ENCODE measurements at regions not wholly inside any gene's neighbourhood (a gene's known extent, or its start where the extent isn't known, plus 50 kb on each side); places are given as distances from the start of the nearest gene placed in this dataset.

DNA sequence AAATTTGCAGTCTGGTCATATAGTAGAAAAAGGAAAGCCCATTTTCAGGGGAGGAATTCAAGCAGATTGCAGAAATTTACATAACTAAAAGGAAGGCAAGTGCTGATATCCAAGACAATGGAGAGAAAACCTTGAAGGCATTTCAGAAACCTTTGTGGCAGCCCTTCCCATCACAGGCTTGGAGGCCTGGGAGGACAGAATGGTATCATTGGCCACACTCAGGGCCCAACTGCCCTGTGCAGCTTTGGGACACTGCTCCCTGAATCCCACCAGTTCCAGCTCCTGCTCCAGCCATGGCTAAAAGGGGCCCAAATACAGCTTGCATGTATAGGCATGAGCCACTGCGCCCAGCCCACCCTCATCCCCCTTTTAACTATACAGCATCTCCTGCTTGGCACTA, 81.1 kb upstream of the NYAP2 start:
- DNase-seq (ENCODE audit: low spot score): no peak
- peaks cover 3% of the 10 kb centered on the region for H3K27me3 Mint-ChIP-seq (ENCODE audit: insufficient read depth, low read depth)
- no peaks in the 10 kb centered on the region for H3K36me3 Mint-ChIP-seq

DNA sequence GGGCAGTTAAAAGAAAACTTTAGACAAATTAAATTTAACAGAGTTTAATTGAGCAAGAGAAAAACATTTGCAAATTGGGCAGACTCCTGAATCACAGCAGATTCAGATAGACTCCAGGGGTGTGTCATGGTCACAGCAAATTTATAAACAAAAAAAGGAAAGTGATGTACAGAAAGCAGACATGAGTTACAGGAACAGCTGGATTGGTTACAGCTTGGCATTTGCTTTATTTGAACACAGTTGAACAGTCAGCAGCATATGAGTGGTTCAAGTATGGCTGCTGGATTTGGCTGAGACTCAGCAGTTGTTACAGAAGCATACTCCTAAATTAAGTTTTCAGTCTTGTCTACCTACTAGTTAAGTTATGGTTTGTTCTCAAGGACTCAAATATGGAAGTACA, 82.3 kb upstream of the NYAP2 start:
- peaks cover 15% of the 10 kb centered on the region for H3K9me3 Mint-ChIP-seq
- H3K27me3 Mint-ChIP-seq (ENCODE audit: insufficient read depth, low read depth): peaks cover 3% of the 10 kb centered on the region
- no peaks in the 10 kb centered on the region for H3K9me3 ChIP-seq (ENCODE audit: low read depth)
- TF ChIP-seq EZH2phosphoT487 (IDR thresholded peaks at IDR 0.05) (no peak), EZH2 (IDR thresholded peaks at IDR 0.05) (no peak)
- TF ChIP-seq, protein P1, sequence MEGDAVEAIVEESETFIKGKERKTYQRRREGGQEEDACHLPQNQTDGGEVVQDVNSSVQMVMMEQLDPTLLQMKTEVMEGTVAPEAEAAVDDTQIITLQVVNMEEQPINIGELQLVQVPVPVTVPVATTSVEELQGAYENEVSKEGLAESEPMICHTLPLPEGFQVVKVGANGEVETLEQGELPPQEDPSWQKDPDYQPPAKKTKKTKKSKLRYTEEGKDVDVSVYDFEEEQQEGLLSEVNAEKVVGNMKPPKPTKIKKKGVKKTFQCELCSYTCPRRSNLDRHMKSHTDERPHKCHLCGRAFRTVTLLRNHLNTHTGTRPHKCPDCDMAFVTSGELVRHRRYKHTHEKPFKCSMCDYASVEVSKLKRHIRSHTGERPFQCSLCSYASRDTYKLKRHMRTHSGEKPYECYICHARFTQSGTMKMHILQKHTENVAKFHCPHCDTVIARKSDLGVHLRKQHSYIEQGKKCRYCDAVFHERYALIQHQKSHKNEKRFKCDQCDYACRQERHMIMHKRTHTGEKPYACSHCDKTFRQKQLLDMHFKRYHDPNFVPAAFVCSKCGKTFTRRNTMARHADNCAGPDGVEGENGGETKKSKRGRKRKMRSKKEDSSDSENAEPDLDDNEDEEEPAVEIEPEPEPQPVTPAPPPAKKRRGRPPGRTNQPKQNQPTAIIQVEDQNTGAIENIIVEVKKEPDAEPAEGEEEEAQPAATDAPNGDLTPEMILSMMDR (IDR thresholded peaks at IDR 0.05): no peak
- no peak overlapping the region for H2AFZ ChIP-seq (replicated peaks)
- no peak overlapping the region for H3K4me2 ChIP-seq
- H3K27ac ChIP-seq: no peak overlapping the region
- no peak overlapping the region for H3K4me3 Mint-ChIP-seq
- H3K79me2 ChIP-seq (ENCODE audit: low read depth): no peaks in the 10 kb centered on the region
- no peaks in the 10 kb centered on the region for H3K36me3 Mint-ChIP-seq
- no peaks in the 10 kb centered on the region for H3K4me1 ChIP-seq
- H3K4me1 Mint-ChIP-seq: no peaks in the 10 kb centered on the region
- no peak overlapping the region for H3K4me3 ChIP-seq
- H3K27me3 ChIP-seq: no peaks in the 10 kb centered on the region
- H3K36me3 ChIP-seq: no peaks in the 10 kb centered on the region
- no peaks in the 10 kb centered on the region for H4K20me1 ChIP-seq (ENCODE audit: low read depth)
- no peak for DNase-seq (ENCODE audit: low spot score)
- no peak overlapping the region for H3K27ac Mint-ChIP-seq
- H3K9ac ChIP-seq: no peak overlapping the region
- no peaks in the 10 kb centered on the region for H3F3A ChIP-seq (ENCODE audit: low read depth)

More for the DNA sequence above, 81.1 kb upstream of the NYAP2 start:
- Mint-ChIP-seq H3K4me1 (no peaks in the 10 kb centered on the region), H3K27ac (no peak overlapping the region), H3K9me3 (peaks cover 15% of the 10 kb centered on the region), H3K4me3 (no peak overlapping the region)
- no peak overlapping the region for H3K9ac ChIP-seq
- TF ChIP-seq EZH2phosphoT487 (IDR thresholded peaks at IDR 0.05): no peak
- TF ChIP-seq EZH2 (IDR thresholded peaks at IDR 0.05): no peak
- TF ChIP-seq, protein P1 (IDR thresholded peaks at IDR 0.05): no peak
- H3K36me3 ChIP-seq: no peaks in the 10 kb centered on the region
- no peak overlapping the region for H2AFZ ChIP-seq (replicated peaks)
- H4K20me1 ChIP-seq (ENCODE audit: low read depth): no peaks in the 10 kb centered on the region
- H3K27ac ChIP-seq: no peak overlapping the region
- H3K4me2 ChIP-seq: no peak overlapping the region
- H3K27me3 ChIP-seq: no peaks in the 10 kb centered on the region
- H3K79me2 ChIP-seq (ENCODE audit: low read depth): no peaks in the 10 kb centered on the region
- H3F3A ChIP-seq (ENCODE audit: low read depth): no peaks in the 10 kb centered on the region
- H3K4me1 ChIP-seq: no peaks in the 10 kb centered on the region
- H3K9me3 ChIP-seq (ENCODE audit: low read depth): no peaks in the 10 kb centered on the region
- H3K4me3 ChIP-seq: no peak overlapping the region

DNA sequence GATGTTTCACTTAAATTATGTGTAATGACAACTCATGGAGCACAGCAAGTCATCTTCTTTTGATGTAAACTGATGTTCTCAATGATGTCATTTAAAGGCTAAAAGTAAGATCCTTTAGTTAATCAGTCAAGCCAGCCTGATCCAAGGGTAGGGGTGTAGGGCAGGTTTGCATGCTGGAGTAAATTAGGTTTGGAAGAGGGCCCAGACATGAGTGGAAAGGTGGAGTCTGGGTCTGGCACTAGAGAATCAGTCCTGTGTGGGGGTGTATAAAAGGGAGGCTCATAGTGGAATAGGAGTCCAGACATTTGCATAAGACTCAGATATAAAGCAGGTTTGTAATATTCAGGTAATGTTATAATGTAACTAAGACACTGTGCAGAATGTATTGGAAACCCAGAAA, 88.8 kb upstream of the NYAP2 start:
- no peaks in the 10 kb centered on the region for H3K36me3 ChIP-seq
- H3K4me2 ChIP-seq: no peak overlapping the region
- no peaks in the 10 kb centered on the region for H3K36me3 Mint-ChIP-seq
- DNase-seq (ENCODE audit: low spot score): no peak
- H3K9me3 Mint-ChIP-seq: no peaks in the 10 kb centered on the region
- H3K4me1 ChIP-seq: no peaks in the 10 kb centered on the region
- H3K4me1 Mint-ChIP-seq: no peaks in the 10 kb centered on the region
- no peaks in the 10 kb centered on the region for H3K27me3 Mint-ChIP-seq (ENCODE audit: insufficient read depth, low read depth)
- TF ChIP-seq EZH2phosphoT487 (IDR thresholded peaks at IDR 0.05): no peak
- TF ChIP-seq, protein P1 (IDR thresholded peaks at IDR 0.05): no peak
- TF ChIP-seq EZH2 (IDR thresholded peaks at IDR 0.05): no peak
- no peaks in the 10 kb centered on the region for H3F3A ChIP-seq (ENCODE audit: low read depth)
- H3K27ac Mint-ChIP-seq: no peak overlapping the region
- H3K79me2 ChIP-seq (ENCODE audit: low read depth): no peaks in the 10 kb centered on the region
- no peaks in the 10 kb centered on the region for H3K9me3 ChIP-seq (ENCODE audit: low read depth)
- H4K20me1 ChIP-seq (ENCODE audit: low read depth): no peaks in the 10 kb centered on the region
- no peaks in the 10 kb centered on the region for H3K27me3 ChIP-seq
- no peak overlapping the region for H3K27ac ChIP-seq
- no peak overlapping the region for H3K9ac ChIP-seq
- no peak overlapping the region for H3K4me3 ChIP-seq
- no peak overlapping the region for H3K4me3 Mint-ChIP-seq
- no peak overlapping the region for H2AFZ ChIP-seq (replicated peaks)
